HG02798 (cell line): ENCODE measurements at regions not wholly inside any gene's neighbourhood (a gene's known extent, or its start where the extent isn't known, plus 50 kb on each side); places are given as distances from the start of the nearest gene placed in this dataset.
"Not testable (repeated sequence)": the region's sequence is repeated elsewhere in the genome, so short reads cannot be mapped to it uniquely, and the experiment has no call there.

Experiments
- ATAC-seq: cut with Tn5 transposase; IDR thresholded peaks from one replicate; pipeline ENCODE4 v1.9.1; 2021; ENCODE audit warnings: mild to moderate bottlenecking; ENCODE audit not compliant: unreplicated experiment, poor library complexity

- ATAC-seq: no peak
Measured at GRCh38 chr16:50497592-50497991, 50.6 kb upstream of the NKD1 start.

GRCh38 chr16:50496990-50497389, 51.2 kb upstream of the NKD1 start:
- ATAC-seq: no peak

DNA sequence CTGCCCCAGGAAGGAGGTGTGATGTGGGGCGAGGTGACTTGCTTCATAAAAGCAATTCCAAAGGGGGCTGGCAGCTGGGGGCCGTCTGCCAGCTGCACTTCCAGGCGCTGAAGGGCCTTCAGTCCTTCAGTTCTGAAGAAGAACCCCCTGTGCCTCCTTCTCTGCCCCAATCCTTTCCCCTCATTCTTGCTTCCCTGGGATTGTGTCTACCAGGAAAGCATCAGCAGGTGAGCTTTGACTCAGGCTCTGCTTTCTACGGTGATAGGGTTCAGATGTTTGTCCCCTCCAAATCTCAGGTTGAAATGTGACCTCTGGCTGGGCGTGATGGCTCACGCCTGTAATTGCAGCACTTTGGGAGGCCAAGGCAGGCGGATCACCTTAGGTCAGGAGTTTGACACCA, 52.5 kb upstream of the NKD1 start:
- ATAC-seq: no peak

GRCh38 chr16:50494501-50495491, 53.4 kb upstream of the NKD1 start:
- ATAC-seq: no peak

- no peak for ATAC-seq
Measured at GRCh38 chr16:50491516-50491915, 56.7 kb upstream of the NKD1 start.

GRCh38 chr16:50490828-50491227, 57.4 kb upstream of the NKD1 start:
- no peak for ATAC-seq

GRCh38 chr16:50489182-50489581, 59.0 kb upstream of the NKD1 start:
- no peak for ATAC-seq

GRCh38 chr16:50487528-50487927, 60.7 kb upstream of the NKD1 start:
- no peak for ATAC-seq

DNA sequence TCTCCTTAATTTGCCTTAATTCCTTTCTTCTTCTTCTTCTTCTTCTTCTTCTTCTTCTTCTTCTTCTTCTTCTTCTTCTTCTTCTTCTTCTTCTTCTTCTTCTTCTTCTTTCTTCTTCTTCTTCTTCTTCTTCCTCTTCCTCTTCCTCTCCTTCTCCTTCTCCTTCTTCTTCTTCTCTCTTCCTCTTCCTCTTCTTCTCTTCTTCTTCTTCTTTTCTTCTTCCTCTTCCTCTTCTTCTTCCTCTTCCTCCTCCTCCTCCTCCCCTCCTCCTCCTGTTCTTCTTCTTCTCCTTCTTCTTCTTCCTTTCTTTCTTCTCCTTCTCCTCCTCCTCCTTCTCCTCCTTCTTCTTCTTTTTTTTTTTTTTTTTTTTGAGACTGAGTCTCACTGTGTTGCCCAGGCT, 62.0 kb upstream of the NKD1 start:
- not testable (repeated sequence) for ATAC-seq

DNA sequence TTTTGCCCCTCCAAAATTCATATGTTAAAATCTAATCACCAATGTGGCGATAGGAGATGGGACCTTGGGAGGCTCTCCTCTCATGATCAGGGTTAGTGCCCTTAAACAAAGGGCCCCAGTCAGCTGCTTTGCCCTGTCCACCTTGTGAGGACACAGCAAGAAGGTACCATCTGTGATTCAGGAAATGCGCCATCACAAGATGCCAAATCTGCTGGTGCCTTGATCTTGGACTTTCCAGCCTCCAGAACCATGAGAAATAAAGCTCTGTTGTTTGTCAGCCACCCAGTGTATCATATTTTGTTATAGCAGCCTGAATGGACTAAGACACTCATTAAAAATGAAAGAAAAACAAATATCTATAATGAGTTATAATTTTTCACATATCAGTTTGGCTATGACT, 63.0 kb upstream of the NKD1 start:
- ATAC-seq: no peak

- no peak for ATAC-seq
Measured at GRCh38 chr16:50482271-50482670, 65.9 kb upstream of the NKD1 start.

DNA sequence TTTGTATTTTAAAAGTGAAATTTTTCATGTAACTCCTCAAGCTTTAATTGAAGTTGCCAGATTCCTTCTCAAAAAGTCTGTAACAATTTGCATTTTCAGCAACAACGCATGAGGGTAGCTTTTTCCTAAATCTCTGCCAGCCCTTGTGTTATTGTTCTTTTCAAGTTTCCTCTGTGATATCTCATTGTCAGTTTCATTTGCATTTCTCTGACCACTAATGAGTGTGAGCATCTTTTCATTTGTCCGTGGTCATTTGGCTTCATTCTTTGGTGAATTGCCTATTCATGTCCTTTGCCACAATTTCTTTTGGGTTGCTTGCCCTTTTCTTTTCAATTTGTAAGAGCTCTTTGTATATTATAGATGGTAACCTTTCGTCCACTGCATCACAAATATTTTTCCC, 68.0 kb upstream of the NKD1 start:
- ATAC-seq: no peak

- no peak for ATAC-seq
Measured at GRCh38 chr16:50479771-50480170, 68.4 kb upstream of the NKD1 start.

GRCh38 chr16:50478773-50479149, 69.4 kb upstream of the NKD1 start:
- no peak for ATAC-seq

DNA sequence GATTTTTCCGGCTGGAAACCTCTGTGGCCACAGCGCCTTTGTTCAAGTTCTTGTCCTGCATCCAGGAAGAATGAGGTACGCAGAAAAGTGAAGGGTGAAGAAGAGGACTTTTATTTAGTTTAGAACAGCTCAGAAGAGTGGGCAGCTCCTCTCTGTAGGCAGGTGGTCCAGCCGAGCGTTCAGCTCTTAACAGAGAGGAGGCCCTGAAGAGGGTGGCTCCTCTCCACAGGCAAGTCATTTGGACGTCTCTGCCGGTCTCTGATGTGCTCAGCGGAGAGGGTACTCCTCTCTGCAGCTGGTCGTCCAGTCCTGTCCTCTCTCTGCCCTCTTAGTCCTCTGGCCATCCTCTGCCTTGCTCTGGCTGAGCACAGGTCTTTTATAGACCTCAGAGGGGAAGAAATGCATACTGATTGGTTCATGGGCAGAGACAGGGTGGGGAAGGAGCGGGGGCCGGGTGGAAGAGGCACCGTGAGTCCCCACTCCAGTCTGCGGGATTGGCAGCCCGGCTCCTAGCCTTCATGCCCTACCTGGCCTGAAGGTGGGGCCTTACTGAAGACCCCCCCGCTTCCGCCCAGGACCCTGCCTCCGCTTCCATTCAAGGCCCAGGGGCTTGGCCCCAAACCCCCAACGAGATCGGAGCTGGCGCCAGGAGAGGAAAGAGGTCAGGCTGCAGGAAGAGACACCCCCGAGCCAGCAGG, 70.0 kb upstream of the NKD1 start:
- ATAC-seq: no peak

- no peak for ATAC-seq
Measured at GRCh38 chr16:50476486-50477255, 71.5 kb upstream of the NKD1 start.

GRCh38 chr16:50475170-50475569, 73.0 kb upstream of the NKD1 start:
- no peak for ATAC-seq

DNA sequence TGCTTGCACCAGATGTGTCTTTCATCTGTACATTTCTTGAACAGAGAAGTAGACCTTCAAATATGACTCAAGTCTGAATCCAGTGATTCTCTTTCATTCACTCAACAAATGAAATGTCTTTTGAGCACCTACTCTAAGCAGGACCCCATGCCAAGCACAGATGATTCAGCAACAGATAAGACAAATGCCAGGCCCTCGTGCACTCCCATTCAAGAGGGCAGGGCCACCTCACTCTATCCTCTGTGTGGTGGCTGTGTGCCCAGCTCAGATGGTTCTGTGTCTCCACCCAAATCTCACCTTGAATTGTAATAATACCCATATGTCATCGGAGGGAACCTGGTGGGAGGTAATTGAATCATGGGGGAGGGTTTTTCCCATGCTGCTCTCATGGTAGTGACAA, 74.1 kb upstream of the NKD1 start:
- ATAC-seq: no peak

DNA sequence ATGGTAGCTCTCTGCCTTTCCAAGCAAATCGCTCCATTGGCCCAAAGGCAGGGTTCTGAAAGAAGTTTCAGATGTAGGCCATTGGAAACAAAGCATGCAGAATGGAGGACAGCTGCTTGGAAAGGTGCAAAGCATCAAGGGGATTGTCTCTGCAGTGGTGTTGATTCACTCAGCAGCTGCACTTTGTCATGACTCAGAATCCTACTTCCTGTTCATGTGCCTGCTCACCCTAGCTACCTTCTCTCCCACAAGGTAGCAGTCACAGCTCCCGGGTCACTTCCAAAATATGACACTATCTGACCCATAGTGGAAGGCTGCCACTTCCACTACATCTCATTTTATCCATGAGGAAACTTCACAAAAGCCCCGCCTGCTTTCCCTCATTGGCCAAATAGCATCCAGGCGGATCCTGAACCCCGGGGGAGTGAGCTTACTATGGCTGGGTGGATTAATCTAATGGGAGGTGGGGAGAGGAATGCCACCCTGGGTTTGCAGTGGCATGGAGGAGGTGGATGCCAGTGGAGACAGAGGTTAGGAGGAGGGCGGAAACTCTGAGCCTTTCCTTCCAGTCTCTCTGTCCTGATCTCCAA, 74.7 kb upstream of the NKD1 start:
- peak; percentile 69 for ATAC-seq

GRCh38 chr16:50472472-50472871, 75.7 kb upstream of the NKD1 start:
- ATAC-seq: no peak
